DND-41 (cell line): ENCODE measurements at regions not wholly inside any gene's neighbourhood (a gene's known extent, or its start where the extent isn't known, plus 50 kb on each side); places are given as distances from the start of the nearest gene placed in this dataset.

Experiments used
- ATAC-seq: fragments of 200-7000 bp; cut with Tn5 transposase; 3 replicates; pipeline ENCODE4 v1.9.1; 2021; ENCODE audit warnings: low read depth; ENCODE audit not compliant: insufficient read depth
- DNase-seq: peaks from one replicate; pipeline ENCODE4 v3.0.0-alpha.2; 2020
- H2AFZ ChIP-seq: 2 replicates; pipeline ENCODE4 v1.6.0; 2012; ENCODE audit warnings: low read depth, low read length
- H3K27ac ChIP-seq: 2 replicates; pipeline ENCODE4 v1.5.1; 2012; ENCODE audit warnings: low read length, inconsistent platforms
- H3K27me3 ChIP-seq: fragments of 200-600 bp; sonication (generic); 2 replicates; pipeline ENCODE4 v1.6.0; 2012; ENCODE audit warnings: low read length, mild to moderate bottlenecking, inconsistent platforms; ENCODE audit not compliant: insufficient read depth, poor library complexity
- H3K36me3 ChIP-seq: 2 replicates; pipeline ENCODE4 v1.5.1; 2012; ENCODE audit warnings: low read length, inconsistent platforms; ENCODE audit not compliant: insufficient read depth
- H3K4me1 ChIP-seq: 2 replicates; pipeline ENCODE4 v1.5.1; 2012; ENCODE audit warnings: mild to moderate bottlenecking, low read length; ENCODE audit not compliant: insufficient read depth
- H3K4me2 ChIP-seq: 2 replicates; pipeline ENCODE4 v1.6.0; 2012; ENCODE audit warnings: mild to moderate bottlenecking, moderate library complexity, low read length, inconsistent platforms; ENCODE audit not compliant: insufficient read depth
- H3K4me3 ChIP-seq, 2 experiments: fragments of 200-600 bp in 1 of 2; shearing (Covaris generic) in 1 of 2; 2 replicates each; pipeline ENCODE4 v1.5.1; 2012 to 2016; ENCODE audit warnings: inconsistent platforms in 2 of 2, low read length in 2 of 2, mild to moderate bottlenecking in 2 of 2, low read depth in 1 of 2, moderate library complexity in 1 of 2
- H3K79me2 ChIP-seq: 2 replicates; pipeline ENCODE4 v1.6.0; 2012; ENCODE audit warnings: low read length, inconsistent platforms; ENCODE audit not compliant: insufficient read depth
- H3K9ac ChIP-seq: 2 replicates; pipeline ENCODE4 v1.6.0; 2012; ENCODE audit warnings: low read depth, mild to moderate bottlenecking, inconsistent platforms, low read length, moderate library complexity
- H3K9me3 ChIP-seq: 2 replicates; pipeline ENCODE4 v1.5.1; 2012; ENCODE audit warnings: low read length, moderate library complexity, mild to moderate bottlenecking, inconsistent platforms; ENCODE audit not compliant: insufficient read depth, severe bottlenecking
- H4K20me1 ChIP-seq: 2 replicates; pipeline ENCODE4 v1.6.0; 2012; ENCODE audit warnings: low read length; ENCODE audit not compliant: insufficient read depth
- CTCF ChIP-seq: IDR thresholded peaks from 2 replicates; pipeline ENCODE4 v1.5.1; 2012; ENCODE audit warnings: borderline replicate concordance, low read length, moderate library complexity, mild to moderate bottlenecking; ENCODE audit not compliant: poor library complexity, severe bottlenecking; ENCODE audit errors: extremely low read depth
- EZH2 ChIP-seq: IDR thresholded peaks from 3 replicates; pipeline ENCODE4 v1.6.1; 2012; ENCODE audit warnings: borderline replicate concordance, low read depth, mild to moderate bottlenecking, moderate library complexity, low read length, inconsistent platforms; ENCODE audit not compliant: severe bottlenecking

GRCh38 chr6:3625980-3626563 lies 125.4 kb downstream of the PXDC1 start:
- no peak overlapping the region for H3K4me2 ChIP-seq
- peaks cover 38% of the 10 kb centered on the region for H3K27me3 ChIP-seq
- H3K36me3 ChIP-seq = no peaks in the 10 kb centered on the region
- no peak overlapping the region for H2AFZ ChIP-seq
- H3K4me1 ChIP-seq = no peaks in the 10 kb centered on the region
- TF ChIP-seq CTCF = no peak
- TF ChIP-seq EZH2 = no peak
- no peak for ATAC-seq
- no peak overlapping the region for H3K9ac ChIP-seq
- no peak overlapping the region for H3K27ac ChIP-seq
- H3K79me2 ChIP-seq = no peaks in the 10 kb centered on the region
- H3K4me3 ChIP-seq = no peak overlapping the region
- no peaks in the 10 kb centered on the region for H3K9me3 ChIP-seq
- H4K20me1 ChIP-seq = 0 out of 2 replicates have a peak, but pooled peaks cover 2% of the 10 kb centered on the region
- DNase-seq = no peak

- Histone ChIP-seq H3K36me3 (no peaks in the 10 kb centered on the region), H2AFZ (no peak overlapping the region), H3K4me3 (no peak overlapping the region), H3K27ac (no peak overlapping the region), H3K4me1 (no peaks in the 10 kb centered on the region), H3K9me3 (no peaks in the 10 kb centered on the region), H3K27me3 (peaks cover 38% of the 10 kb centered on the region), H3K4me2 (no peak overlapping the region), H3K79me2 (no peaks in the 10 kb centered on the region), H4K20me1 (0 out of 2 replicates have a peak, but pooled peaks cover 2% of the 10 kb centered on the region), H3K9ac (no peak overlapping the region)
- TF ChIP-seq EZH2 = no peak
- no peak for TF ChIP-seq CTCF
- ATAC-seq = no peak
- no peak for DNase-seq
Observed at GRCh38 chr6:3625149-3625979, 126.1 kb downstream of the PXDC1 start.

- DNase-seq (no peak), ATAC-seq (no peak)
- no peak overlapping the region for H2AFZ ChIP-seq
- no peaks in the 10 kb centered on the region for H3K4me1 ChIP-seq
- 0 out of 2 replicates have a peak, but pooled peaks cover 2% of the 10 kb centered on the region for H4K20me1 ChIP-seq
- TF ChIP-seq CTCF (no peak), EZH2 (no peak)
- H3K27me3 ChIP-seq = peaks cover 42% of the 10 kb centered on the region
- H3K4me3 ChIP-seq = no peak overlapping the region
- H3K27ac ChIP-seq = no peak overlapping the region
- H3K36me3 ChIP-seq = no peaks in the 10 kb centered on the region
- no peaks in the 10 kb centered on the region for H3K9me3 ChIP-seq
- no peak overlapping the region for H3K4me2 ChIP-seq
- H3K9ac ChIP-seq = no peak overlapping the region
- no peaks in the 10 kb centered on the region for H3K79me2 ChIP-seq
Observed at GRCh38 chr6:3624250-3625136, 127.0 kb downstream of the PXDC1 start.
